ENCODE measurements at regions not wholly inside any gene's neighbourhood (a gene's known extent, or its start where the extent isn't known, plus 50 kb on each side); places are given as distances from the start of the nearest gene placed in this dataset.
"Not testable (repeated sequence)": the region's sequence is repeated elsewhere in the genome, so short reads cannot be mapped to it uniquely, and the experiment has no call there.

DNA sequence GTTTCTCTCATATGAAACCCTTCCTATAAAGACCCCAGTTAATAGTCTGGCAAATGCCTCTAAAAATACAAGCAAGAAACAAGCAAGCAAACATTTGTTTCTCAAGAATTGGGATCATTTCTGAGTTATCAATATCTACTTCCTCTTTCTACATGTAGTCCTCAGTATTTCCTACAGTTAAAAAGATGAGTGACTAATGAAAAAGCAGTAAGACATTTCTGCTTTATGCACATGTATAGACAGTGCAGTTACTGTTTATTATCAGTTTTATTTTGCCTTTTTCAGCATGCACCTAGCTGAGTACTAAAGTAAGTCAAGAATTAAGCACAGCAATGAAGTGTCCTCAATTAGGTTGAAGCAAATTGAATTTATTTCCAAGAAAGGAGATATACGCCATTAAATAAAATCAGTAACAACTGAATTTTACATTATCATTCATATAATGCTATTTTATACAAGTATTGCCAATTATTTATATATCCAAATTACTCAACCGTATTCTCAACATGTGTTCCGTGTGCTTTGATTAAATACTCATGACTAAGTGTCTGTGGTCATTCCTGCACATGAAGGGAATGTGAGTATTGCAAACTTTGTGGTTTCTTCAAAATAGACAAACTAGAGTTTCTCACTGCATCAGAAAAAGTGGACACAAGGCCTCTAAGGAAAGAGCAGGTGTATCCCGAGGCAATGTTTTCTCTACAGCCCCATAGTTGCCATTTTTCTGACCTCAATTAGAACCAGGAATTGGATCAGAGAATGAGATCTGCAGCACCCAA lies 159.3 kb upstream of the MARCKS start:
- DNase-seq (ENCODE audit: low spot score), result peak; percentile 21

- no peak for DNase-seq (ENCODE audit: low spot score)
These were observed 157.9 kb upstream of the MARCKS start for GRCh38 chr6:113699239-113699638.

- no peak for DNase-seq (ENCODE audit: low spot score)
These were observed 155.4 kb upstream of the MARCKS start for GRCh38 chr6:113701552-113702254.

GRCh38 chr6:113707194-113707593 lies 150.0 kb upstream of the MARCKS start:
- DNase-seq (ENCODE audit: low spot score), result no peak

GRCh38 chr6:113709936-113710509 lies 147.1 kb upstream of the MARCKS start:
- DNase-seq (ENCODE audit: low spot score), result no peak

DNA sequence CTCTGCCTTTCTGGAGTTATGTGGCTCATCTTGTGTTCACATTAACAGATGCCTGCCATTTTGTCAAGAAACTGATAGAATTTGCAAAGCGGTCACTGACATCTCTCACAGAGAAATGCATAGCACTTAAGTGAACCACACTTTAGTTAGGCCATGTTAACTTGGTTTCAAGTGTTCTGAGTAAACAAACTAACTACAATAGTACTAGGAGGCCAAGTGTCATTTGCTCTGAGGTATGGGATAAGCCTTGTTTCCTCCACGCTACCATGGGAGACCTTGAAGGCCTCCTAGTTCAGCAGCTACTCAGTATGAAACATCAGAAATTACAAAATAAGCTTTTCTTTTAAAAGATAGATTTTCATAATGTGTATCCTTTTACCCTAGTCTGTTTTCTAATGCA lies 143.5 kb upstream of the MARCKS start:
- DNase-seq (ENCODE audit: low spot score), result no peak

GRCh38 chr6:113718588-113718987 lies 138.6 kb upstream of the MARCKS start:
- no peak for DNase-seq (ENCODE audit: low spot score)

- peak; percentile 17 for DNase-seq (ENCODE audit: low spot score)
These were observed 138.1 kb upstream of the MARCKS start for GRCh38 chr6:113719064-113719463.

GRCh38 chr6:113719545-113719944 lies 137.6 kb upstream of the MARCKS start:
- DNase-seq (ENCODE audit: low spot score), result no peak

DNA sequence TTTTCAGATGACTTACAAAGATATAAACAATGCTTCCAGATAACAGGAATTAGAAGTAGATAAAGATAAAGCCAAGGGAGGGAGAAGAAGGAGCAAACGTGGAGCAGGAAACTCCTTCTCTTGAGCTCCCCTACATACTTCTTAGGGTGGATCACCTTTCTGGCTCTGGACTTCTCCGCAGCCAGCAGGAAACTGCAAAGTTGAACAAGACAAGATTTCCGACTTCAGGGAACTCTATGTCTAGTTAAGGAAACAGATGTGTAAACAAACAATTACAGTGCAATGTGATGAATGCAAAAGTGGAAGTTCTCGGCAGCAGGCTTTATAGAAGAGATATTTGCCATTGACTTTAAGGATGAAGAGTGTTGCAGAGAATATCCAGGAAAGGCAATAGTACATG lies 134.0 kb upstream of the MARCKS start:
- DNase-seq (ENCODE audit: low spot score), result no peak

DNA sequence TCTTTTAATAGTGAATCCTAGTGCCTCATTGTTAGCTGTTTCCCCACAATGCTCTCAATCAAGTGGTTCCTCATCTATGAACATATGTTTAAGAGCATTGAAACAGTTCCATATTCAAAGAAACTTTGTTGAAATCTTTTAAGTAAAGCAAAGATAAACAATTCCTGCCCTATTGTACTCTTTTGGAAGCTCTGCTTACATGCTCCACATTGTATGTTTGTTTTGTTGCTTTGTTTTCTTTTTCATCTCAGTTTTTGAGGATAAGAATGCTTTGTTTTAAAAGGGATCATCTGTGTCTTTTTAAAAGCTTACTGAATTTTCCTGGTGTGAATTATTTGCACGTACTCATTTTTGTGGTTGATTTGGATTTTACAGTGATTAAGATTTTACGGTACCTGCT lies 132.2 kb upstream of the MARCKS start:
- not testable (repeated sequence) for DNase-seq (ENCODE audit: low spot score)

GRCh38 chr6:113731541-113731940 lies 125.6 kb upstream of the MARCKS start:
- DNase-seq (ENCODE audit: low spot score), result no peak

DNA sequence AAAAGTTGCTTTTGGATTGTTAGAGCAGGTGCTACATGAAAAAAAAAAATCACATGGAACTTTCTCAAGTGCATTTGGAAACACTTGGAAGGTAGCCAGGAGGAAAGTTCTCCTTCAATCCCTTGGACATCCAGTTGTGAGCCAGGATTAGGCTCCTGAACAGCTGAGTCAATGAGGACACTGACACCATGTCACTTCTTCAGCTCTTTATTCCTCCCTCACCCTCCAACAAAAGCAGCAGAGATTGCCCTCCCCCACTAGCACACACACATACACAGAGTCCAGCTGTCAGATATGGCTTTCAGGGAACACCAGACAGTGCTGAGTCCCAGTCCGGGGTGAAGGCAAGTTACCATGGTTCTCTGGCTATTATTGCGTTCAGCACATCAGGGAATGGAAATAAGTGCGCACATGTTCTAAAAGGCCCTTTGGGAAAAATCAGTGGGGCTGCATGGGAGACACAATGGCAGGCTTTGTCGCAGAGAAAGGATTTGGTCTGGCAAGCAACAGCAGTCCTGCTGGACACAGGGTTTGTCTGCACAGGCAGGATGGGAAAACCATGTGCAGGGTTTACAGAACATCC lies 124.7 kb upstream of the MARCKS start:
- DNase-seq (ENCODE audit: low spot score), result no peak

- DNase-seq (ENCODE audit: low spot score), result no peak
These were observed 123.8 kb upstream of the MARCKS start for GRCh38 chr6:113733381-113733780.

- no peak for DNase-seq (ENCODE audit: low spot score)
These were observed 122.2 kb upstream of the MARCKS start for GRCh38 chr6:113734982-113735381.

GRCh38 chr6:113735491-113735890 lies 121.7 kb upstream of the MARCKS start:
- no peak for DNase-seq (ENCODE audit: low spot score)

- DNase-seq (ENCODE audit: low spot score), result no peak
These were observed 120.2 kb upstream of the MARCKS start for GRCh38 chr6:113736978-113737377.

- no peak for DNase-seq (ENCODE audit: low spot score)
These were observed 118.0 kb upstream of the MARCKS start for GRCh38 chr6:113739041-113739655.

GRCh38 chr6:113741651-113742050 lies 115.5 kb upstream of the MARCKS start:
- no peak for DNase-seq (ENCODE audit: low spot score)

DNA sequence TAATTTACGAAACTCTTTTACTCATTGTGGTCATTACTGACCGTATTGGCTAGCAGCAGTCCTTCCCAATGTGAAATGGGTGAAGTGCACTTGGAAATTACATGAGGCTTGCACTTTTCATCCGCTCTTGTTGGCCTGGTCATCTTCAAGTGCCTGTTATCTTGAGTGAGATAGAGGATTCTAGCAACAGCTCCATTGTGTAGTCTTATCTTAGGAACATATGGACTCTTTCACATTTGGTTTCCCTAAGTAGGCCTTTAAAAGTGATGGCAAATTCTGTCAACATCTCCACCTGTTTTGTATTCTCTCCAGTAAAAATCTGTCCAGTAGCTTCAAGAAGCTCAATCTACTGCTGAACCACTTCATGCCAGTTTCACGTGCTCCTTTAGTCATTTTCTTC lies 114.8 kb upstream of the MARCKS start:
- no peak for DNase-seq (ENCODE audit: low spot score)

DNA sequence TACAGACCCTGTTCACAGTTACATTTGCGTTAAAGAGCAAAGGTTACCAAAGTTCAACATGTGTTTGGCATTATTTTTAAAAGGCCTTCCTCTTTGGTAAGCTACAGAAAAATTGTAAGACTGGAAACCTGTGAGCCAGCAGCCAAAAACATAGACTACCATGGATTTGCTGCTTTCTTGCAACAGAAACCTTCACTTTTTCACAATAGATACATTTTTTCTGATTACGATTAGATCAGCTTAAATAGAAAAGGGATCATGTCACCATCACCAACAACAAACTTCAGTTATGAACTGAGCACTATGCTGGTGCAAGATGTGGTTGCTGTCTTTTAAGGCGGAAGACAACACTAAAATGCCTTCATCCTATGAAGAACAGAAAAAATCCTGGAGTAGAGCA lies 112.3 kb upstream of the MARCKS start:
- DNase-seq (ENCODE audit: low spot score), result no peak

DNA sequence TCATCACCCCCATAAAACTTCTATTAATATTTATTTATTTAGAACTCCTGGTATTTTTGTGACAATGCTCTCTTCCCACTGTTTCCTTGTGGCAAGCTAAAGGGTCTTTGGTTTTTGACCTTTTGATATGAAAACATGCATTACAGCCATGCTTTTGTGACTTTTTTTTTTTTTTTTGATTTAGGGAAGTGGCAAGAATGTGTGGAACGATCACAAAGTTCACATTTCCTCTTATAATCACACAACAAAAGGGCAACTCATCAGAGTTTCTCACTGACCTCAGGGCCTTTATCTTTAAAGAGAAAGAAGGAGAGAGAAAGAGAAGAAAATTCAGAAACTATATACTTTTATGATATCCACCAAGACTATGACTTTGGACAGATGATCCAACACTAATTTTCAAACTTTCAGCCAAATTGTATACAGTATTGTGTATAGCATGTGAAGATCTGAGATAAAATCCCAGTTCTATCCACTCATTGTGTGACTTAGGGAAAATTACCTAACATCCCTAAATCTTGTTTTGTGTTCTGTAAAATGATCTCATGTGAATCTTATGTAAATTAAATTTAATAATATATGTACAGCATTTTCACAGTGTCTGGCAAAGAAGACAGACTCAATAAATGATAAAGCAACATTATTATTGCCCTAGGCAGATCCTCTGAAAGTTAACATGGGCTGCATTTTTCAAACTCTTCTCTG lies 106.8 kb upstream of the MARCKS start:
- no peak for DNase-seq (ENCODE audit: low spot score)
